Hematopoietic multipotent progenitor cell treated with erythropoietin and hydrocortisone succinate and interleukin-3 and kit ligand, for 17 days (in vitro differentiated cells): ENCODE measurements at regions not wholly inside any gene's neighbourhood (a gene's known extent, or its start where the extent isn't known, plus 50 kb on each side); places are given as distances from the start of the nearest gene placed in this dataset.
"Not testable (repeated sequence)": the region's sequence is repeated elsewhere in the genome, so short reads cannot be mapped to it uniquely, and the experiment has no call there.

Experiments
- DNase-seq: peaks from one replicate; pipeline ENCODE4 v3.0.0-alpha.2; 2015; ENCODE audit warnings: low spot score

- no peak for DNase-seq
Measured at GRCh38 chr10:65684896-65685295, 1240.9 kb upstream of the LRRTM3 start.

DNA sequence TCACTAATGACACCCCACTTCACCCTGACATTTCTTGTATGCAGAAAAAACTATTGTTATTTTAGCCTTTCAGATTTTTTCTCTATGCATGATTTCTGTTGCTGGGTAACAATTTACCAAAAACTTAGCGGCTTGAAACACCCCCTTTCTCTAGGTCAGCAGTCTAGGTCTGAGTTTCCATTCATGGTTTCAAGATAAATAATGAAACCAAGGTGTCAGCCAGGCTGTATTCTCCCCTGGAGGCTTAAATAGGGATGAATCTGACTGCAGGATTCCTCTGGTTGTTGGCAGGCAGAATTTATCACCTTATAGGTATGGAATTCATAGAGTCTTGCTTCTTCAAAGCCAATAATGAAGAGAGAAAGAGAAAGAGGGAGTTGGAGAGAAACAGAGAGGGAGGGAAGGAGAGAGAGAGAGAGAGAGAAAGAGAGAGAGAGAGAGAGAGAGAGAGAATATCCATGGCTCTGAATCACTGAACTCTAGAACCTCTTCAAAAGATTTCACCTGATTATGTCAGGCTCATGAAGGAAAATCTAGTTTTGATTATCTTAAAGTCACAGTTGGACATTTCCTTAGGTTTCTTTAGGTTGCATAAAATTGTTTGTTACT, 1224.6 kb upstream of the LRRTM3 start:
- DNase-seq = no peak

GRCh38 chr10:65708057-65708456, 1217.8 kb upstream of the LRRTM3 start:
- no peak for DNase-seq

DNA sequence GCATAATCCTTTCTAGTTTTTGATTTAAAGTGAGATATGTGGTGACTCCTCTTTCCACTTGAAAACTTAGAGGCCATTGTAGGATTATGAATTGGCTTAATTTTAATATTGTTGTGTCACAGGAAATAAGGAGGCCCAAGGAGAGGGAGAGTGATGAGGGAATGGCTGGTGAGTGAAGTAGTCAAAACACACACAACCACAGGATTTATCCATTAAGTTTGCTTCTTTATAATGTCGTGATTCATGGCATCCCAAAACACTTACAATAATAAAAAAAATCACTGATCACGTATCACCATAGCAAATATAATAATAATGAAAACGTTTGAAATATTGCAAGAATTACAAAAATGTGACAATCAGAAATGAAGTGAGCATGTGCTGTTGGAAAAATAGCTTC, 1215.5 kb upstream of the LRRTM3 start:
- no peak for DNase-seq

- DNase-seq = no peak
Measured at GRCh38 chr10:65719790-65720189, 1206.0 kb upstream of the LRRTM3 start.

DNA sequence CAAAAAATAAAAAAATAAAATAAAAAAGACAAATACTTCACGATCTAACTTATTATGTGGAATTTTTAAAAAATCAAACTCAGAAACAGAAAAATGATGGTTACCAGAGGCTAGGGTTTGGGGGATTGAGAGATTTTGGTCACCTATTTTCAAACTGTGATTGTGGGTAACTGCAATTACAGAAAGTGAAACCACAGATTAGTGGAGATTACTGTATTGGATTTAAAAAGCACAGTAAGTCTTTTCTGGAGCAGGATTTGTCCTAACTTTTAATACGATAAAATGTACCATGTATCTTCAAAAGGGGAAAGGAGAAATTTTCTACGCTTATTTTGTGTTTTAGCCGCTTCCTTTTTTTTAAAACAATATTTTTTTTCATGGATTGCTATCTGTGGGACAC, 1204.9 kb upstream of the LRRTM3 start:
- no peak for DNase-seq

DNA sequence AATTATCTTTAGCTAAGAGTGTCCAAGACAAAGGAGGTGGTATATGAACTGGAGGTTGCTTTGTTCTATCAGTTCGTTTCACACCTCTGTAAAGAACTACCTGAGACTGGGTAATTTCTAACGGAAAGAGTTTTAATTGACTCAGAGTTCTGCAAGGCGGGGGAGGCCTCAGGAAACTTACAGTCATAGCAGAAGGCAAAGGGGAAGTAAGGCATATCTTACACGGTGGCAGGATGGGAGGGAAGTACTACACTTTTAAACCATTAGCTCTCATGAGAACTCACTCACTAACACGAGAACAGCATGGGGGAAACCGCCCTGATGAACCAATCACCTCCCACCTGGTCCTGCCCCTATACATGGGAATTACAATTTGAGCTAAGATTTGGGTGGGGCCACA, 1202.3 kb upstream of the LRRTM3 start:
- no peak for DNase-seq

- DNase-seq = no peak
Measured at GRCh38 chr10:65735382-65735781, 1190.5 kb upstream of the LRRTM3 start.

GRCh38 chr10:65742906-65743305, 1182.9 kb upstream of the LRRTM3 start:
- no peak for DNase-seq

DNA sequence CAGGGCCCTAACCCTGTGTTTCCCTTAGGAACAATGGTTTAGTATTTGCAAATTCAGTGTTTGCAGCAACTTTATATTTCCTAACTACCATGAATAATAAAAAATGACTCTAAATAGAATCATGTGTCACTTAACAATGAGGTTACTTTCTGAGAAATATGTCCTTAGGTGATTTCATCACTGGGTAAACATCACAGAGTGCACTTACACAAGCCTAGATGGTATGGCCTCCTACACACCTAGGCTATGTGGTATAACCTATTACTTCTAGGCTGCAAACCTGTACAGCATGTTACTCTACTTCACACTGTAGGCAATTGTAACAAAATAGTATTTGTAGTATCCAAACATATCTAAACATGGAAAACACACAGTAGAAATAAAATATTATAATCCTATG, 1174.6 kb upstream of the LRRTM3 start:
- DNase-seq = no peak

DNA sequence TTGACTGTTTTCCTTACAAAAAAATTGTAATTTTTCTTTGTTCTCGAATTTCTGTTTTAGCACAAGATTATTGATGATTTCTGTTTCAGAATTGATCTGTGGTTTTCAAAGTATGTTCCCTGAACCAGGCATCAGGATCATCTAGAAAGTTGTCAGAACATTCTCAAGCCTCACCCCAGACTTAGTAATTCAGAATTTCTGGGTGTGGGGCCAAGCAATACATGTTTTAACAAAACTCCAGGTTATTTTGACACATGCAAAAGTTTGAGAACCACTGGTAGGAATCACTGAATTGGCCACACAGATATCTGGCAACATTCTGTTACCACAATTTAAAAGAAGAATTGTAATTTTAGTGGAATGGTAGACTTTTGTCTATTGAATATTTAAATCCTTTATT, 1173.9 kb upstream of the LRRTM3 start:
- no peak for DNase-seq

DNA sequence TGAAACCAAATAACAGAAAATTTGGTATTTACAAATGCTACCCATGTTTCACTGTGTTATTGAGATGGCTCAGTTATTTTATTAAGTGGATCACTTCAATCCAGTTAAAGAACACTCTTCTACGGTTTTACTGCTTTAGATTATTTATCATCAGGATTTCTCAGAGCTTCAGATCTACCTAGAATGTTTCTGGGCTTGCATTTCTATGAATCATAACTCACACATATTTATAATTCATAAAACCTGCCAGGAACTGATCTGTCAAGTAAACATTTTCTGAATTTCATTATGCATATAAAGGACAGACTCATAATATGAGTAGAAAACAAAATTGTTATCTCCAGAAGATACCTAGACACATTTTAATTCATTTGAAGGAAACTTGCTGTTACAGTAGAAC, 1172.3 kb upstream of the LRRTM3 start:
- DNase-seq = no peak

DNA sequence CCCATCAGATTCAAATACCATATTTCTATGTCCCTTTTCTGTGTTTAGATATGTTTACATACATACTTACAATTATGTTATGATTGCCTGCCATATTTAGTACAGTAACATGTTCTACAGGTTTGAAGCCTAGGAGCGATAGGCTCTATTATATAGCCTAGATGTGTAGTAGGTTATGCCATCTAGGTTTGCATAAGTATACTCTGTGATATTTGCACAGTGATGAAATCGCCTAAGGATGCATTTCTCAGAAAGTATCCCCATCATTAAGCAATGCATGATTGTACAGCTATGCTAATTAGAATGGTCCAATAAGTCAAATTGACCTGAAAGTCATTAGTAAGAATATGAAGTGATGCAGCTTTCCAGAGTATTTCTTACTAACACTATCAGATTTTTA, 1171.7 kb upstream of the LRRTM3 start:
- no peak for DNase-seq

GRCh38 chr10:65762311-65762710, 1163.5 kb upstream of the LRRTM3 start:
- no peak for DNase-seq

DNA sequence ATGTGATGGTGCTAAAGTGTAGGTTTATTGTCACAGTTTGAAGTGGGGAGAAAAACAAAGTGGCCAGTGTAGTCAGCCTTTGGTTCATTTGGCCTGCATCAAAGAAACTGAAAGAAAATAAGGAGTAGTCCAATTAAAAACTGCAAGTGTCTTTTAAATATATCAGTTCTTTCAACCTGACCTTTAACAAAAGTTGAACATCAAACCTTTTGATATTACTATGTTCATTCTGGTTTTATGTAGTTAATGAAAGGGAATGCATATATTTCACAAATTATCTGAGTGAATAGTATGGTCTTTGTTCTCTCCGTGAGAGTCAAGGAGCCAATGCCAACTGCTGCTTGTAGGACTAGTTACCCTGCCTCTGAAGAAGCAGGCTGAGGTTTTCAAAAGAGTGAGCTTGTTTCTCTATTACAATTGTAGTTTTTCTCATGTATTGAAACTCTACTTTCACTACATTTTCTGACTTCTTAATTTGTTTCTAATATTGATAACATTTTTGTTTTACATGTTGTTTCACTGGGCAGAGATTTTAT, 1160.8 kb upstream of the LRRTM3 start:
- DNase-seq = no peak

DNA sequence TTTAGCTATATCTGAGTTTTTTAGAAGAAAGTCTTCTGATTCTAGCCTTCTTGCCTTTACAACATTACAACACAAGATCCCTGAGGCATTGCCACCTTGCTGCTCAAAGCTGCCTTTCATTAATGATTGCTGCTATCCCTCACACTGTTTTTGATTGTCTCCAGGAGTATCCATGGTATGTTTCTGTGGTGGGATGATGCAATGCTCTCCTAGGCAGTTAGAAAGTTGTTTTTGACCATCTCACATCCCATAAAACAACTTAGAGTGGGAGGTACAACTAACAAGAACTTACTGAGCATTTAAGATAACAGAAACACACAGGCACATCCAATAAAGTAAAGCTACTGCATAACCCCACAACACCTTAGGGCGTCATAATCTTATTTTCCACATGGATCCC, 1156.0 kb upstream of the LRRTM3 start:
- DNase-seq = no peak

- no peak for DNase-seq
Measured at GRCh38 chr10:65778753-65779152, 1147.1 kb upstream of the LRRTM3 start.

DNA sequence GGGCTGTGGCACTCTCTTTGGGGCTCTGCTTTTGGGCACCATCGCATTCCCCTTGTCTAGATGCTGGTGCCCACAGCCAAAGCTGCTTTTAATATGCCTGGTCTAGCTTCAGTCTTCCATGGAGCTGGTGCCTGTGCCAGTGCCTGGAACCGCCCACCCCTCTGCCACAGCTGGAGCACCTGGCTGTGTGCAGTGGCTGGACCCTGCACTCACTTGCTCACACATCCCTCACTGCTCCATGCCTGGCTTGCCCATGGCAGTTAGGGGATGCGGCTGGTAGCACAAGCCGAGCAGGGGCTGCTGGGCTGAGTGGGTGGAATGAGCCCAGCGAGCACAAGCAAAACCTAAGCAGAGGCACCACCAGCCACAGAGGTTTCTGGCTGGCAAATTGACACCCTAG, 1145.9 kb upstream of the LRRTM3 start:
- no peak for DNase-seq

DNA sequence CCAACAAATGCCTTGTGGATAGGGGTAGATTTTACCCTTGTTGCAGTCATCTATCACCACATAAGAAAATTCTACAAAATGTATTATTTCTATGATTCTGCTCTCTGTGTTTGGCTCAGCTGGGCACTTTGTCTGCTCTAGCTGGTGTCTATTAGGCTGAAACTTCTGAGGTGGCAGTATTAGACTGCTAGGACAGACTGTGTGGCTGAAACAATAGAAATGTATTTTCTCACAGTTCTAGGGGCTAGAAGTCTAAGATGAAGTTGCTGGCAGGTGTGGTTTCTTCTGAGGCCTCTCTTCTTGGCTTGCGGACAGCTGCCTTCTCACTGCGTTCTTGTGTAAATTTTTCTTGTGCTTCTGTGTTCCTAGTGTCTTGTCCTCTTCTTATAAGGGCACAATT, 1139.6 kb upstream of the LRRTM3 start:
- no peak for DNase-seq

DNA sequence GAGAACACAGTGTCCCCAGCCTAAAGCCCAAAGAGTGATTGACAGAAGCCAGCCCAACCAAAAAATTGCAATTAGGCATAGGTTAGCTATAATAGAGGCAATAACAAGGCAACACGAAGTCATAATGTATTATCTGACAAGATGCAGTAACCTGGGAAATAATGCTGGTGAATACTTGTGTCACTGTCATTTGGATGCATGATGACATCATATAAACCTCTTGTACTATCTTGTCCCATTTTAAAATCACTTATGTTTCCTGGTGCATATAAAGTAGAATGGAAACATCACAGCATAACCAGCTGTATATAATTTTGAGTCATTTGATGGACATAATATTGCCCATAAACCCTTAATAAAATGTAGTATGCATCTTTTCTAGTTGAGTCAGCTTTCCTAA, 1138.3 kb upstream of the LRRTM3 start:
- DNase-seq = no peak

DNA sequence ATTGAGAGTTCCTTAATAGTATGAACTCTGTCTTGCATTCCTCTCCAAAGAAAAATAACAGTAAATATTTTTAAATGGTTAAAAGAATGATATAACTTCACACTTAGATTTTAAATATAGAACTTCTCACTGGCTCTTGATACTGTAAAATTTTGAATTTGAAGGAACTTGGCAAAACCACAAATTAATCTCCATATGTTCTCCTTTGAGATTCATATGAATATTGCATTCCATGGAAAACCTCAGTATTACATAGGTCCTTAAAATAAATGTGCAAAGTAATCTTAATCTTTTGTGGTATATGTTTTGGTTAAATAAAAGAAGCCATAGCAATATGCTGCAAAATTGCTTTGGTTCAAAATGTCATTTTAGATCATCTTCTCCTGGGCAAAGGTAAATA, 1137.6 kb upstream of the LRRTM3 start:
- no peak for DNase-seq

DNA sequence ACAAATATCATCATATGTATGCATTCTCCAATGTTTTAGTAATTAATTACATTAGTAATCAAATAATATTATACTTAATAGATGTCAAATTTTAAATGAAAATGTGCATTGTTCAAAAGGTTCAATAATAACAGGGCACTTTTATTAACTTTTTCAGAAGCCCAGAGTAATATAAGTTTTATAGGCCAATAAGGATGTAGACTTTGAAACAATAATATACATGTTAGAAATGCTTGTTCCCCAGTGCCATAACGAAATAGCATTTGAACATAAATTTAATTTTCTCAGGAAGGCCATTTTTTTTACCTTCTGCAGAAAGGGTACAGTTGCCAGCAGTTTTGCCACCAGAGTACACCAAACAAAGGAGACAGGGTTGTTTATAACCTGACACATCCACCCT, 1133.9 kb upstream of the LRRTM3 start:
- no peak for DNase-seq

DNA sequence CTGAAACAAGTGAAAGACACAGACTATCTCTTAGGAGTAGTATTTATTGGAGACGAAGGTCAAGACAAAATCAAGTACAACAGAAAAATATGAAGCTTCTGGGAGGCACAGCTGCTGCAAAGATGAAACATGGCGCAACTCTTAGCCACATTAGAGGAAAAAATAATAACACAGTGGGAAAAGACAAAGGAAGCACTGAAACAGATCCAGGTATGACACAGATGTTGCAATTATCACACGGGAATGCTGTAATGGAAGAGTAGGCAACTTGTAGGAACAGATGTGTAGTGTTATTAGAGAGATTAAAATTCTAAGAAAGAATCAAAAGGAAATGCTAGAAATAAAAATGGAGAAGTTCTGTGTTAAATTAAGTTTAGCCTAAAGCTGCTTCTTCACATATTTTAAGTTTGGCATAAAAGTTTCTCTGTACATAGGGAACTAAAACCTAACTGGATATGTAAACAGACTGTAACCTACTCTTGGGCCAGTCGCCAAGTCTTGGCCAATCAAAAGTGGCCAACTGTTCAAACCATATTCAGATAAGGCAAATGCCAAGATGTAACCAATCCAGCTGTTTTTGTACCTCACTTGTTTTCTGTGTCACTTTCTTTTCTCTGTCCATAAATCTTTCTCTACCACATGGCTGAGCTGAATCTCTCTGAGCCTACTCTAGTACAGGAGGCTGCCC, 1132.0 kb upstream of the LRRTM3 start:
- no peak for DNase-seq

DNA sequence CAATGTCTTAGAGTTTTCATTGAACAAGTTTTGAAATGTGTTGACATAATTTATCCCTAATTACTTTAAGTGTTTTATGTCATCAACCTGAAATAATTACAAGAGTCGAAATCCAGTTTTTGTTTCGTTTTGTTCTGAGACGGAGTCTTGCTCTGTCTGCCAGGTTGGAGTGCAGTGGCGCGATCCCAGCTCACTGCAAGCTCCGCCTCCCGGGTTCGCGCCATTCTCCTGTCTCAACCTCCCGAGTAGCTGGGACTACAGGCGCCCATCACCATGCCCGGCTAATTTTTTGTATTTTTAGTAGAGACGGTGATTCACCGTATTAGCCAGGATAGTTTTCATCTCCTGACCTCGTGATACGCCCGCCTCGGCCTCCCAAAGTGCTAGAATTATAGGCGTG, 1131.0 kb upstream of the LRRTM3 start:
- DNase-seq = not testable (repeated sequence)
